Naive thymus-derived CD8-positive, alpha-beta T cell (primary cell): ENCODE measurements at regions not wholly inside any gene's neighbourhood (a gene's known extent, or its start where the extent isn't known, plus 50 kb on each side); places are given as distances from the start of the nearest gene placed in this dataset.
"Not testable (repeated sequence)": the region's sequence is repeated elsewhere in the genome, so short reads cannot be mapped to it uniquely, and the experiment has no call there.

Experiments
- ATAC-seq, 2 donors: fragments of 150-1000 bp; cut with Tn5 transposase in 1 of 2; sonication (Bioruptor Pico), chemical (Tn5 transposase) in 1 of 2; 1 replicate in 1 of 2; 2 replicates in 1 of 2; pipeline ENCODE4 v1.10.0; 2021; ENCODE audit warnings: mild to moderate bottlenecking in 2 of 2, moderate library complexity in 2 of 2
- POLR2A ChIA-PET: fragments of 350-600 bp; sonication (Branson Sonifier 250); formaldehyde crosslinking; loops from one replicate; lab custom pipeline; 2021; ENCODE audit warnings: antibody characterized with exemption; lab: Charles Lee
- DNase-seq, 10 donors: peaks; one replicate each; pipeline versions ENCODE4 v3.0.0 to v3.0.0-alpha.2; 2020 to 2022
- H3K27ac Mint-ChIP-seq, 10 donors: one replicate each; pipeline ENCODE4 v1.8.0; 2020 to 2022; ENCODE audit warnings: mild to moderate bottlenecking in 10 of 10, mixed read lengths in 10 of 10, moderate library complexity in 4 of 10, inconsistent platforms in 1 of 10
- H3K27me3 Mint-ChIP-seq, 5 donors: one replicate each; pipeline ENCODE4 v1.8.0; 2021 to 2022; ENCODE audit warnings: mixed read lengths in 5 of 5
- H3K36me3 Mint-ChIP-seq, 3 donors: one replicate each; pipeline ENCODE4 v1.8.0; 2020 to 2022; ENCODE audit warnings: mixed read lengths in 3 of 3, mild to moderate bottlenecking in 2 of 3, inconsistent platforms in 1 of 3
- H3K4me1 Mint-ChIP-seq, 4 donors: one replicate each; pipeline ENCODE4 v1.8.0; 2021 to 2022; ENCODE audit warnings: mixed read lengths in 4 of 4
- H3K4me3 Mint-ChIP-seq, 10 donors: one replicate each; pipeline ENCODE4 v1.8.0; 2020 to 2022; ENCODE audit warnings: mild to moderate bottlenecking in 10 of 10, mixed read lengths in 10 of 10, moderate library complexity in 6 of 10, inconsistent platforms in 1 of 10
- H3K9me3 Mint-ChIP-seq, 9 donors: one replicate each; pipeline ENCODE4 v1.8.0; 2020 to 2022; ENCODE audit warnings: mixed read lengths in 9 of 9, mild to moderate bottlenecking in 3 of 9, inconsistent platforms in 1 of 9, moderate library complexity in 1 of 9

GRCh38 chrY:12423416-12424252, 277.4 kb upstream of the USP9Y start:
- ATAC-seq (peak in 1 of 2 donors; percentile 84), DNase-seq (peak in 2 of 10 donors; percentile 3 to 28)
- Mint-ChIP-seq H3K4me1 (peaks cover 0 to 11% (median 1%) of the 10 kb centered on the region in 4 donors), H3K36me3 (no peaks in the 10 kb centered on the region), H3K27ac (peak overlapping the region in 1 of 10 donors; percentile 44), H3K27me3 (peaks cover 0 to 10% (median 3%) of the 10 kb centered on the region in 5 donors), H3K9me3 (peaks cover 0 to 3% (median 0%) of the 10 kb centered on the region in 9 donors), H3K4me3 (no peak overlapping the region)
- POLR2A ChIA-PET: no interaction called here

- Mint-ChIP-seq H3K4me1 (peaks cover 0 to 8% (median under 1%) of the 10 kb centered on the region in 4 donors), H3K27ac (no peak overlapping the region), H3K4me3 (no peak overlapping the region), H3K36me3 (no peaks in the 10 kb centered on the region), H3K27me3 (peaks cover 0 to 10% (median 3%) of the 10 kb centered on the region in 5 donors), H3K9me3 (peaks cover 0 to 3% (median 0%) of the 10 kb centered on the region in 9 donors)
- POLR2A ChIA-PET: no interaction called here
- ATAC-seq (no peak), DNase-seq (no peak)
Observed at GRCh38 chrY:12425506-12425905, 275.5 kb upstream of the USP9Y start.

GRCh38 chrY:12427361-12427760, 273.7 kb upstream of the USP9Y start:
- H3K27me3 Mint-ChIP-seq: peaks cover 0 to 6% (median 0%) of the 10 kb centered on the region in 5 donors
- POLR2A ChIA-PET: no interaction called here

DNA sequence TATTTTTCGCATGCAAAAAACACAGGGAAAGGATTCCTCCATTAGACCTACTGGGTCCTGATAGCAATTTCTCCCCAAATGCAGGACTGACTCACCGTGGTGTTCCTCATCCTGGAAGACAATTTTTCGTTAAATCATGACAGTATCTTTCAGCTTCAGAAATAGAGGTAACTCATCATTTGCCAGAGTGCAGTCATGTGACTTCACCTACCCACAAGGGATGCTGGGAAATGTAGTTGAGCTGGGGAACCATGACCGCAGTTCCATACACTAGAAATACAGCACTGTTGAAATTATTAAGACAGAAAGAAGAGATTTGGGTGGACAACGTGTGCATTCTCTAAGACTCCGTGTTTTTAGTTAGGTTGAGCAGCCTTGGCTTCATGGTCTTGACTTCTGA, 269.5 kb upstream of the USP9Y start:
- DNase-seq (no peak), ATAC-seq (no peak)
- POLR2A ChIA-PET: no interaction called here
- Mint-ChIP-seq H3K4me3 (no peak overlapping the region), H3K9me3 (no peaks in the 10 kb centered on the region), H3K27ac (no peak overlapping the region), H3K36me3 (no peaks in the 10 kb centered on the region), H3K4me1 (peaks cover 0 to 1% (median 0%) of the 10 kb centered on the region in 4 donors), H3K27me3 (peaks cover 0 to 4% (median 0%) of the 10 kb centered on the region in 5 donors)

More at GRCh38 chrY:12427361-12427760, 273.7 kb upstream of the USP9Y start:
- Mint-ChIP-seq H3K4me1 (peaks cover 0 to 1% (median under 1%) of the 10 kb centered on the region in 4 donors), H3K36me3 (no peaks in the 10 kb centered on the region), H3K9me3 (no peaks in the 10 kb centered on the region), H3K4me3 (no peak overlapping the region), H3K27ac (no peak overlapping the region)
- DNase-seq (no peak), ATAC-seq (no peak)

DNA sequence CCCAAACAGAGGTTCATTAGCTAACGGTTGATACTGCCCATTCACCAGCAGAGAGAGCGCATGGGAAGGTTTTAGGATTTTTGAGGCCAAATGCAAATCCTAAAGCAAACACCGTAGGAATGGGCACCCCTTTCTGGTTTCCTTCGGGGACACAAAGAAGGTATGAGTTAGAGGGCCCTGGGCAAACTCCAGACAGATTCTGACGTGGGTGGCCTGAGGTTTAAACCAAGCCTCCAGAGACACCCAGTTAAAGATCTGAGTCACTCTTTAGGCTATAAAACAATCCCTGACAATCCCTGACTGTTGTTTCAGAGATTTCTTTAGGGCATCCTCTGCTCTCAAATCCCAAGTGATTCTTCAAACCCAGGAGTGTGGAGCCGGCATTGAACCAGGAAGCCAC, 262.2 kb upstream of the USP9Y start:
- H3K27ac Mint-ChIP-seq, ATAC-seq, H3K4me3 Mint-ChIP-seq, H3K36me3 Mint-ChIP-seq, POLR2A ChIA-PET, H3K4me1 Mint-ChIP-seq, DNase-seq: not testable (repeated sequence)
- Mint-ChIP-seq H3K27me3 (peaks cover 0 to 12% (median 0%) of the 10 kb centered on the region in 5 donors), H3K9me3 (peaks cover 0 to 13% (median 0%) of the 10 kb centered on the region in 9 donors)

GRCh38 chrY:12444200-12444599, 256.8 kb upstream of the USP9Y start:
- ATAC-seq (no peak), DNase-seq (no peak)
- Mint-ChIP-seq H3K27me3 (peaks cover 0 to 10% (median 0%) of the 10 kb centered on the region in 5 donors), H3K4me3 (no peak overlapping the region), H3K4me1 (no peaks in the 10 kb centered on the region), H3K27ac (no peak overlapping the region), H3K9me3 (peaks cover 0 to 13% (median 0%) of the 10 kb centered on the region in 9 donors), H3K36me3 (no peaks in the 10 kb centered on the region)
- POLR2A ChIA-PET: no interaction called here

DNA sequence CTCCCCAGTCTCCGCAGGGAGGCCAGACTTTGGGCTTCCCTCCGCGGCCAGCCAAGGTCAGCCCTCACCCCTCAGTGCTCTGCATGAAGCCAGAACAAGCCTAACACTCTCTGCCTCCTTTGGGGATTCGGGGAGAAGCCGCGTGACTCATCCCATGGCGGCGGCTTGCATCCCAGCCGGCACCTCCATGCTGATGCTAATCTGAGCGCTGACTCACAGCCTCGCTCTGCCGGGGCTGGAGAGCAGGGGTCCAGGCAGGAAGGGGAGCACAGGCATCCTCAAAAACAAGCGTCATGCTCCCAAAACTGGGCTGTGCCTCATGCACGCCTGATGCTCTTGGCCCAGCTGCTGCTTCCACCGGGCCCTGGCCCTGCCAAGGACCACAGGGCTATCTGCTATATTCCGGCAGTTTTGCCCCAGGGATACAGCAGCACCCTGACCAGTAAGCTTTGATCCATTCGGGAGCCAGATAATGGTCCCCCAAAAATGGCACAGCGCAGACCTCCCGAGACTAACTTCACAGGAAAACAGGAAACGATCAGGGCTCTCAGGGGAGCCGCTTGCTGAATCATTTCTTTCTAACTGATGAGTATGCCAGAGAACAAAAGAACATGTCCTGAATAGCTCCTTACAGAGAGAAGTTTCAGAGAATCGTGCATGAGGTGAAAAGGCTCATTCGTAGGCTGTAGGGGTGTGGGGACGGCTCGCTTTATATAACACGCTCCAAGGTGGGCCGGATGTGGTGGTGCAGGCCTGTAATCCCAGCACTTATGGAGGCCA, 254.4 kb upstream of the USP9Y start:
- H3K9me3 Mint-ChIP-seq: peaks cover 0 to 10% (median 0%) of the 10 kb centered on the region in 9 donors
- H3K27ac Mint-ChIP-seq, H3K36me3 Mint-ChIP-seq, H3K4me1 Mint-ChIP-seq, ATAC-seq, POLR2A ChIA-PET, H3K4me3 Mint-ChIP-seq, DNase-seq, H3K27me3 Mint-ChIP-seq: not testable (repeated sequence)

DNA sequence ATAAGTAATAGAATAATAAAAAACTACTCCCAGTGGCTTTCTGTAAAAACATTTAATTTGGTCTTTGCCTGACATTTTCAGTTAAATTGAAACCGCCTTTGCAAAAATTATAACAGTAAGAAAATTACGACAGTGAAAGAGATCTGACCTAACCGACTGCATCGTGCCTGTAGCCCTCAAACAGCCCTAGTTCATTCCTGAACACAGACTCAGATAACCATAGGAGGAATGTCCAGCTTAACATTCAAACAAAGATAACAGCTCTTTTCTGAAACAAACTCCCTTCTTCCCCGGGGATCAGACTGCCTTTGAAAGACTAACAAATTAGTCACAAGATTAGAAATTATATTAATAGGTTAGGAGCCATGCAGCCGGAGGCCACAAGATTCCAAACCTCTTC, 252.5 kb upstream of the USP9Y start:
- POLR2A ChIA-PET, ATAC-seq, H3K4me3 Mint-ChIP-seq, H3K36me3 Mint-ChIP-seq, H3K27me3 Mint-ChIP-seq, H3K27ac Mint-ChIP-seq, H3K4me1 Mint-ChIP-seq, DNase-seq, H3K9me3 Mint-ChIP-seq: not testable (repeated sequence)

DNA sequence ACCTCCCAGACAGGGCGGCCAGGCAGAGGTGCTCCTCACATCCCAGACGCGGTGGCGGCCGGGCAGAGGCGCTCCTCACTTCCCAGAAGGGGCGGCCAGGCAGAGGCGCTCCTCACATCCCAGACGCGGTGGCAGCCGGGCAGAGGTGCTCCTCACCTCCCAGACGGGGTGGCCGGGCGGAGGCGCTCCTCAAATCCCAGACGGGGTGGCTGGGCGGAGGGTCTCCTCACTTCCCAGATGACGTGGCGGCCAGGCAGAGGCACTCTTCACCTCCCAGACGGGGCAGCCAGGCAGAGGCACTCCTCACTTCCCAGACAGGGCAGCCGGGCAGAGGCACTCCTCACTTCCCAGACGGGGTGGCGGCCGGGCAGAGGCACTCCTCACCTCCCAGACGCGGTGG, 247.7 kb upstream of the USP9Y start:
- H3K27me3 Mint-ChIP-seq, ATAC-seq, H3K4me3 Mint-ChIP-seq, H3K9me3 Mint-ChIP-seq, H3K4me1 Mint-ChIP-seq, H3K27ac Mint-ChIP-seq, DNase-seq, POLR2A ChIA-PET, H3K36me3 Mint-ChIP-seq: not testable (repeated sequence)

DNA sequence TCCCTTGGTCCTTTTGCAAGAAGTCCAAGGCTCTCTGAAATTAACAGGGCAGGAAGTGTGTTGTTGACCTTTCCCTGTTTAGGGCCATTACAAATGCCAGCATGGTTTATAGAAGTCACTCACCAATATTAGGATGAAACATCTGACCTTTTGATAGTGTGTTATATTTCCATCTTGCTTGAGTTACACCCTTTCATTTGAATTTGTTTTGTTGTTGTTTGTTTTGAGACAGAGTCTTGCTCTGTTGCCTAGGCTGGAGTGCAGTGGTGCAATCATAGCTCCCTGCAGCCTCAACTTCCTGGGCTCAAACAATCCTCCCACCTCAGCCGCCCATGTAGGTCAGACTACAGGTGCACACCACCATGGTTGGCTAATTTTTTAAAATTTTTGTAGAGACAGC, 241.1 kb upstream of the USP9Y start:
- DNase-seq (no peak), ATAC-seq (no peak)
- POLR2A ChIA-PET: no interaction called here
- no peaks in the 10 kb centered on the region for H3K36me3 Mint-ChIP-seq
- H3K27ac Mint-ChIP-seq: no peak overlapping the region
- H3K4me3 Mint-ChIP-seq: no peak overlapping the region
- H3K27me3 Mint-ChIP-seq: no peaks in the 10 kb centered on the region
- H3K9me3 Mint-ChIP-seq: no peaks in the 10 kb centered on the region
- no peaks in the 10 kb centered on the region for H3K4me1 Mint-ChIP-seq

DNA sequence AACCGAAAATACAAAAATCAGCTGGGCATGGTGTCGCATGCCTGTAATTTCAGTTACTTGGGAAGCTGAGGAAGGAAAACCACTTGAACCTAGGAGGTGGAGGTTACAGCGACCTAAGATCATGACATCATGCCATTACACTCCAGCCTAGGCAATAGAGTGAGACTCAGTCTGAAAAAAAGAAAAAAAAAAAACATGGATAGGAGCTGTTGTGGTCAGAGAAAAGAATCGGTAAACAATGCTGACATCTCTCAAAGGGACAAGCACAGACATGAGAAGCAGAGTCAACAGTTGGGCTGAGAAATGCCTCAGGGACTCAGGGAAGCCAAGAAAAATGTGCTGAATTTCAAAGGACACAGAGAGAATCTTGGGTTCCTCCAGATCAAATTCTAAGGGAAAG, 236.9 kb upstream of the USP9Y start:
- Mint-ChIP-seq H3K27me3 (no peaks in the 10 kb centered on the region), H3K9me3 (peaks cover 0 to 22% (median 0%) of the 10 kb centered on the region in 9 donors), H3K4me1 (no peaks in the 10 kb centered on the region), H3K27ac (no peak overlapping the region), H3K36me3 (no peaks in the 10 kb centered on the region), H3K4me3 (no peak overlapping the region)
- no peak for ATAC-seq
- no peak for DNase-seq
- POLR2A ChIA-PET: no interaction called here

- H3K27me3 Mint-ChIP-seq: no peaks in the 10 kb centered on the region
Observed at GRCh38 chrY:12465706-12466105, 235.3 kb upstream of the USP9Y start.

DNA sequence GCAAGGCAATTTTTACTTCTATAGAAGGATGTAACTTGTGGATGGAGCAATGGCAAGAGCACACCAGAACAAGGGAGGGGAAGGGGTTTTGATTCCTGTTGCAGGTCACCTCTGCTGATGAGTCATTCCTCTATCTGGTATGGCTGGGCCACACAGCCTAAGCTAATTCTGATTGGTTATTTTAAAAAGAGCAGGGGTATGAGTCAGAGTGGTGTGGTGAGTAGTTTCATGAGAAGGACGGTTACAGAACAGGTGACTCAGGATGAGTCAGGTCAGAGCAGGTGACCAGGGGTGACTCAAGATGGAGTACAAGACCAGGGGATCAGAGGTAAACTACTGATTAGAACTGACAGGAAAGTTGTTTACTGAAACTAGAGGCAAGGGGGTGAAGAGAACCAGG, 231.9 kb upstream of the USP9Y start:
- Mint-ChIP-seq H3K36me3 (no peaks in the 10 kb centered on the region), H3K27ac (no peak overlapping the region), H3K4me3 (no peak overlapping the region), H3K27me3 (no peaks in the 10 kb centered on the region), H3K4me1 (peaks cover 0 to 2% (median 0%) of the 10 kb centered on the region in 4 donors), H3K9me3 (peaks cover 0 to 28% (median 0%) of the 10 kb centered on the region in 9 donors)
- ATAC-seq (no peak), DNase-seq (no peak)
- POLR2A ChIA-PET: no interaction called here

More at GRCh38 chrY:12465706-12466105, 235.3 kb upstream of the USP9Y start:
- no peak overlapping the region for H3K27ac Mint-ChIP-seq
- no peaks in the 10 kb centered on the region for H3K36me3 Mint-ChIP-seq
- no peaks in the 10 kb centered on the region for H3K4me1 Mint-ChIP-seq
- ATAC-seq (no peak), DNase-seq (no peak)
- POLR2A ChIA-PET: no interaction called here
- no peak overlapping the region for H3K4me3 Mint-ChIP-seq
- H3K9me3 Mint-ChIP-seq: peaks cover 0 to 28% (median 0%) of the 10 kb centered on the region in 9 donors
